SK-N-MC (cell line): ENCODE measurements at regions not wholly inside any gene's neighbourhood (a gene's known extent, or its start where the extent isn't known, plus 50 kb on each side); places are given as distances from the start of the nearest gene placed in this dataset.

ENCODE experiments used
- EZH2 ChIP-seq: fragments of 200-600 bp; sonication (generic); IDR thresholded peaks from one replicate; pipeline ENCODE4 v1.6.1; 2017; ENCODE audit warnings: antibody characterized with exemption
- FOXP2 ChIP-seq: optimal IDR thresholded peaks from 2 replicates; pipeline ENCODE3; 2011; ENCODE audit warnings: mild to moderate bottlenecking, moderate library complexity; ENCODE audit not compliant: insufficient read depth; ENCODE audit errors: extremely low read length, control extremely low read depth
- POLR2AphosphoS5 ChIP-seq: IDR thresholded peaks from 2 replicates; pipeline ENCODE4 v1.6.1; 2012; ENCODE audit warnings: mild to moderate bottlenecking, low read depth, low read length, borderline replicate concordance

- TF ChIP-seq POLR2AphosphoS5 (no peak), EZH2 (no peak), FOXP2 (no peak)
Measured at GRCh38 chr16:79265196-79265595, 335.3 kb downstream of the MAF start.
